HG03159 (cell line): ENCODE measurements at regions not wholly inside any gene's neighbourhood (a gene's known extent, or its start where the extent isn't known, plus 50 kb on each side); places are given as distances from the start of the nearest gene placed in this dataset.

Experiments used
- ATAC-seq: cut with Tn5 transposase; IDR thresholded peaks from one replicate; pipeline ENCODE4 v1.9.1; 2021; ENCODE audit warnings: mild to moderate bottlenecking, moderate library complexity; ENCODE audit not compliant: unreplicated experiment

DNA sequence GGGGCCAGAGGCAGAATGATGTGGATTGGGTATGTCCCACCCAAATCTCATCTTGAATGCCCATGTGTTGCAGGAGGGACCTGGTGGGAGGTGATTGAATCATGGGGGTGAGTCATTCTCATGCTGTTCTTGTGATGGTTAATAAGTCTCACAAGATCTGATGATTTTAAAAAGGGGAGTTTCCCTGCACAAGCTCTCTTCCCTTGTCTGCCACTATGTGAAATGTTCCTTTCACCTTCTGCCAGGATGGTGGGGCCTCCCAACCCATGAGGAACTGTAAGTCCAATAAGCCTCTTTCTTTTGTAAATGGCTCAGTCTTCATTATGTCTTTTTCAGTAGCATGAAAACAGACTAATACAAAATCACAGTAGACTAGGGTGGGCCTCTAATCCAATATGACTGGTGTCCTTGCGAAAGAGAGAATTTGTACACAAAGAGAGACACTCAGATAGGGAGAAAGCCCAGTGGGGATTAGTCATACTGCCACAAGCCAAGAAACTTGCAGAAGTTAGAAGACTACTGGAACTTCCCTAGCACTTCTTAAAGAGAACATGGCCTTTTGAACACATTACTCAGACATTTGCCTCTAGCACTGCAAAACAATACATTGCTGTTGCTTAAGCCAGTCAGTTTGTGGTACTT, 68.4 kb downstream of the ANXA1 start:
- peak; percentile 88 for ATAC-seq

DNA sequence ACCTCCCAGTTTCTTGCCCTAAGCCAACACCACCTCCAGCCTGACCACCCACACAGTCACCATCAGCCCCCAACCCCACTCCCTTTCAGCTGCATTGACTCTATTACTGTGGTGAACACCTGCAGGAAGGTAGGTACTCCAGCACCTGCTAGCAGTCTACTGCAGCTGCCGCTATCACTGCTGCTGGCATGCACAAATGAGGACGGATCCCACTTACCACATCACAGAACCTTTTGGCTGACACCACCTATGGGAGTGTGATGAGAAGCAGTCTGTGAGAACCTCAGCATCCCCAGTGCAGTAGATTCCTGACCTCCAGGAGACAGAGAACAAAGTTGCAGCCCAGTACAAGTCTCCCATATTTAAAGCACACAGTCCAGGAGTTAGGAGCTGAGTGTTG, 71.9 kb downstream of the ANXA1 start:
- ATAC-seq: no peak

DNA sequence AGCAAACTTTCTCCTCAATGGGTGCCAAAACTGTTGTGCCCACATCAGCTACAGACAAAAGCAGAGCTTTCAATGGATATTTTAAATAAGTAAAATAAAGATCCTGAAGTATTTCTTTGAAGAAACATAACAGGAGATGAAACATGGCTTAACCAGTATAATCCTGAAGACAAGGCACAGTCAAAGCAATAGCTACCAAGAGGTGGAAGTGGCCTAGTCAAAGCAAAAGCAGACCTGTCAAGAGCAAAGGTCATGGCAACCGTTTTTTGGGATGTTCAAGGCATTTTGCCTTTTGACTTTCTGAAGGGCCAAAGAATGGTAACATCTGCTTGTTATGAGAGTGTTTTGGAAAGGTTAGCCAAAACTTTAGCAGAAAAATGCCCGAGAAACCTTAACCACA, 77.9 kb downstream of the ANXA1 start:
- ATAC-seq: no peak

DNA sequence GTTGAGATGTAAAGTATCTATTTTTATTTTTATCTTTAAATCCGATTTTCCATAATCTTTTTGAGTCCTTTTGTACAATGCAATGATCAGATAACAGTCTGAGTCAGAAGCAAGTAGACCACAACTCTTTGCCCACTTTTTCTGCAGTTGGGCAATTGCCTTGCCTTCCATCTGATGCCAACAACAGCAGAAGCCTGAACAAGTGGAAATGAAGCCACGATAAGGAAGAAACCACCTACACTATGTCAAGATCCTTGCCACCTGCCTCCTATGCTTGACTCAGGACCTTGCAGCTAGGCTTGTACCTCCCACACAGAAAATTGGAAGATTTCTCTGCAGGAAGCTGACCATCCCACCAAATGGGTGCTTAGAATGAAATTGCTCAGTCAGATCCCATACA, 78.6 kb downstream of the ANXA1 start:
- no peak for ATAC-seq

DNA sequence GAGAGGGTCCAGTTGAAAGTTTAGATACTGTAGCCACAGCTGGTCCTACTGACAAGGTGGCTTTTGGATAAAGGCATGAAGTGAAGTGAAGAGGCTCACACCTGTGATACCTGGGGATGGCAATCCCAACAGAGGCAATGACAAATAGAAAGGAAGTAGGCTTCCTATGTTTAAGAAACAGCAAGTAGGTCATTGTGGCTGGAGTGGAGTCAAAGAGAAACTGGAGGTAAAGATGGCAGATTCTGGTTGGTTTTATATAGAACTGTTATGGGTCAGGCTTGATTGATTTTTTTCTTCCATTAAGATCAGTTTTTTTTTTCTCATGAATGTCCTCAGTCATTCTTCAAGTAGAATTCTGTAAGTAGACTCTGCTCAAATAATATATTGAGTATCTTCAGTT, 79.5 kb downstream of the ANXA1 start:
- ATAC-seq: no peak

DNA sequence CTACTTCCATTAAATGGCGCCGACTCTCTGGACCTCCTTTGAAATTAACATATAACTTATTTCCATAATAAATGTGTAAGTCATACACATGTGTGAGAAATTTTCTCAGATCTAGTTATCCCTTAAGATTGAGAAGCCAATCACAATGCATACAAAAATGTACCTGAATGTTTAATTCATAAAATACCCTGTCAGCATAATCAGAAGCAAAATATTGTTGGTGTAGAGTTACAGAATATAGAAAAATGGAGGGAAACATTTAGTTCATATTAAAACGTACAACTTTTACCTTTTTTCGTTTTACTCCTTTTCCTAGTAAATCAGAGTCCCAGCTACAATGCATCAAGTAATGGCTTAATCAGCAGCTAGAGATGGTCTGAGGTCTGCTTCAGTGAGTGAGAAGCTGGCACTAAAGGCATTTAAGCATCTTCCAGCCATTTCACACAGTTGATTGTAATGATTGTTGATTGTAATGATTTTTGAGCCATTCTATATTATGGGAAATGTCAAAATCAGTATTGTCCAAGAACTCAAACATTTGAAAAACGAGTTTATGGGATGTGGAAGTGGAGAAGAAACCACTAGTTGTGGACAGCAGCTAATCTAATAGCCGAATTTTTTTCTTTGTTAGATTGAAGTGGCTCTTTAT, 81.8 kb downstream of the ANXA1 start:
- ATAC-seq: no peak

DNA sequence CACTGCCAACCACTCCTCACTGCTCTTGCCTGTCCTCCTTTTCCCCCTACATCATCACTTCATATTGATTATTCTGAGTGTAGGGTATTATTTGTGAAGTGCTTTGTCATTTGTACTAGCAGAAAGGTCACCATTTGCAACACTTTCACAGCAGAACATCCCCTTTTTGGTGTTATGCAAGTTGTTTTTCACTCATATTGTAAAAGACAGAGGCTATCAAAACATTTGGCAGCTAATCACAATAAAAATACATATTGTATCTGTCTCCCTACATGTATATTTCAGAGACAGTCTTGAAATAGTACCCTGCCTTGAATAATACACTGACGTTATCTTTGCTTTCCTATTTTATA, 82.3 kb downstream of the ANXA1 start:
- ATAC-seq: no peak

DNA sequence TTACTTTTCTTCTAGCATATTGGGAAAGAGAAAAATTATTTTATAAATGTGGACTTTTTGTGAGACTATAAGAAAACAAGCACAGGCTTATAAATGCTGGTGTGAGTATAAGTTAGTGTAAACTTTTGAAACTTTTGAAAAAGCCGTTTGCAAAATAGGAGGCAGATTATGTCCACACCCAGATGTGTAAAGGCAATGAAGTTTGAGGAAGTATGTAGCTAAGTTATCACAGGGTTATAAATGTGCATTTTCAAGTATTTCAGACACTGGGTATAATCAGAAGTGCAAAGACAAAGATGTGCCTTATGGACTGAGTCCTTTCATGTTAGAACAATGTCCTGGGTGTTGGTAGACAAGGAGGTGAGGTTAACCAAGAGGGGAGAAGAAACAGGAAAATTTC, 85.5 kb downstream of the ANXA1 start:
- ATAC-seq: no peak

DNA sequence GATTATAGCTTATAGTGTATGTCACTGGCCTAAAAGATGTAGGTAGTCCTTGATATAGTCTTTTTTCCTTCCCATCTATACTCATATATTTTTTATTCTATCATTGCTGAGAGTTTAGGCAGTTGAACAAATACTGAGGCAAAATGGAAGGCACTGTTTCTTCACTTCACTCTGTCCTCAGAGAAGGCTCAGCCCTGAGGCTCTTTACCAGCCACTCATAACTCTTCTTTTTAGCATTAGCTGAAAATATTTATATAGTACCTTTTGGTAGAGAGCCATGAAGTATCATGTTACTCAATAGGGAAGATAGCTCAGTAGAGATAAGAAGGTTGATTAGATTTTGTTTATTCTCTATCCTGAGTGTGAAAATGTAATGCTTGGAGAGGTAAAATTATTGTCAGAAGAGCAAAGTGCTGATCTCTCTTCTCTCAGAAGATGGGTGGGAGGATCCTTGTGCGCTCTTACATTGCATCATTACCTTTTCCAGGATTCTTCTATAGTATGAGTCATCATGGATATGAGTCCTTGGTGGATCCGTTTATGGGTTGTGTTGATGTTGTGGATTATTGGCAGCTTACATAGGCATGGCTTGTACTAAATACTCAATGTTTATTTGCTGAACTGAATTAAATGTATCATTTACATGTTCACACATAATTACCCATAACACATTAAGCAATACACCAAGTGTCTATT, 88.1 kb downstream of the ANXA1 start:
- ATAC-seq: no peak

DNA sequence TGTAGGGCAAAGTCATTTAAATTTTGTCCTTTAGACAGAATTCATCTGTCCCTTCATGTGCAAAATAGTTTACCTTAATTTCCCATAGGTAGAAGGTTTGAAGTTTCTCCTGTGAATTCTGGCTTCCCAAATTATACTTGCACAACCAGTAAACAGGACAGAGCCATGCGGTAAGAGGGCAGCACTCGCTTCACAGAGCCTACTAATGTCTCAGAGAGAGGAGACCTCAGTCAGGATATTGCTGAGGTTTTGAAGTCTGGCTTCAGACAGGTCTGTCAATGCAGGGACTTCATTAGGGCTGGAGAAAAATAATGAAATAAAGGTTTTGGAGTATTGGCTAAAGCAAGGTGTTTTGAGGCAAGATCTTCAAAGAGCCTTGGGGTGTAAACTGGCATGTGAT, 91.4 kb downstream of the ANXA1 start:
- ATAC-seq: no peak

DNA sequence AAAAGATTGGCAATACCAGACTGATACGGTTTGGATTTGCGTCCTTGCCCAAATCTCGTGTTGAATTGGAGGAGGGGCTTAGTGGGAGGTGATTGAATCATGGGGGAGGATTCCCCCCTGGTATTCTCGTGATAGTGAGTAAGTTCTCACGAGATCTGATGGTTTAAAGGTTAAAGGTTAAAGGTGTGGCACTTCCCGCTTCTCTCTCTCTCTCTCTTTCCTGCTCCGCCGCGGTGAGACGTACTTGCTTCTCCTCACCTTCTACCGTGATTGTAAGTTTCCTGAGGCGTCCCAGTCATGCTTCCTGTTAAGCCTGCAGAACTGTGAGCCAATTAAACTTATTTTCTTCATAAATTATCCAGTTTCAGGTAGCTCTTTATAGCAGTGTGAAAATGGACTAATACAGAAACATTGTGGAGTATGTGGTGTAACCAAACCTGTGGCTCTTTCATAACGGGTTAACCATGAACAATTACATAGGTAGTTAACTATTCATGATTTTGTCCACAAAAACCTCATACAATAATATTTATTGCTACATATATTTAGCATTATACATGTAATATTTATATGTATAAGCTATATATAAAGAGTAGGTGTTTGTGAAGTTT, 107.5 kb downstream of the ANXA1 start:
- no peak for ATAC-seq

DNA sequence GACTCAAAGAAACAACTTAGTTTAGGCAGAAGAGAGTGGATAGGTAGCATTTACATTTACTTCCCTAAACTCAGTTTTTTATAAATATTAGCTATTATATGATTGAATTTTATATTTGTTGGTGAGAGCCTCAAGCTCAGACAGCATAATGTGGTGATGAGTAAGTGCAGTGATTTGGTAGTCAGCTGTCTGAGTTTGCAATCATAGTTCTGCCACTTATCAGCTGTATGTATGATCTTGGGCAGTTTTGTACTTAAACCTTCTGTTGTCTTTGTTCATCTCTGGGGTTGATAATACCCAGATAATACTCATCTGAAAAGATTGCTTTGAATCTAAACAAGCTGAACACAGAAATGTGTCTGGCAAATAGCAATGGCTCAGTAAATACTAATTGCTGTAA, 108.8 kb downstream of the ANXA1 start:
- no peak for ATAC-seq

DNA sequence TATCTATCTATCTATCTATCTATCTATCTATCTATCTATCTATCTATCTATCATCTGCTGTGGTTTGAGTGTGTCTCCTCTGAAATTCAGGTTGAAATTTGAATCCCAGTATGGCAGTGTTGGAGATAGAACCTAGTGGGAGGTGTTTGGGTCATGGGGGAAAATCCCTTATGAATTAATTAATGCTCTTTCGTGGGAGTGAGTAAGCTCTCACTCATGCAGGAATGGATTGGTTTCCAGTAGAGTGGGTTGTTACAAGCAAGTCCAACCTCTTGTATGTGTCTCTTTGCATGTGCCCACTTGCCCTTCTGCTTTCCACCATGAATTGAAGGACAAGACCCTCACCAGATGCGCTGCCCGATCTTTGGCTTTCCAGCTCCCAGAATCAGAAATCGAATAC, 113.0 kb downstream of the ANXA1 start:
- ATAC-seq: no peak

DNA sequence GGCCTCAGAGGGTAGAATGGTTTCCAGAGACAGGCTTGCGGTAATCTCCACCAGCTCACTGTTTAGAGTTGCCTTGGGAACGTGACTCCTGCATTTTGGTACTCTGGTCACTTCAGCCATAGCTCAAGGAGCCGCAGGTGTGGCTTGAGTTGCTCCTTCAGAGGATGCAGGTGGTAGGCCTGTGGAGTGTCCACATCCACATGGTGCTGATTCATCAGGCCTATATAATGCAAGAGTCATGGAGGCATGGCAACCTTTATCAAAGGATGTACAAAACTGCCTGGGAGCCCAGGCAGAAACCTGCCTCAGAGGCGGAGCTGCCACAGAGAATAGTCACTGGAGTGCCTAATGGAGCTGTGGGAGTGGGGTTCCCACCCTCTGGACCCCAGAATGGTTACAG, 114.2 kb downstream of the ANXA1 start:
- ATAC-seq: no peak

DNA sequence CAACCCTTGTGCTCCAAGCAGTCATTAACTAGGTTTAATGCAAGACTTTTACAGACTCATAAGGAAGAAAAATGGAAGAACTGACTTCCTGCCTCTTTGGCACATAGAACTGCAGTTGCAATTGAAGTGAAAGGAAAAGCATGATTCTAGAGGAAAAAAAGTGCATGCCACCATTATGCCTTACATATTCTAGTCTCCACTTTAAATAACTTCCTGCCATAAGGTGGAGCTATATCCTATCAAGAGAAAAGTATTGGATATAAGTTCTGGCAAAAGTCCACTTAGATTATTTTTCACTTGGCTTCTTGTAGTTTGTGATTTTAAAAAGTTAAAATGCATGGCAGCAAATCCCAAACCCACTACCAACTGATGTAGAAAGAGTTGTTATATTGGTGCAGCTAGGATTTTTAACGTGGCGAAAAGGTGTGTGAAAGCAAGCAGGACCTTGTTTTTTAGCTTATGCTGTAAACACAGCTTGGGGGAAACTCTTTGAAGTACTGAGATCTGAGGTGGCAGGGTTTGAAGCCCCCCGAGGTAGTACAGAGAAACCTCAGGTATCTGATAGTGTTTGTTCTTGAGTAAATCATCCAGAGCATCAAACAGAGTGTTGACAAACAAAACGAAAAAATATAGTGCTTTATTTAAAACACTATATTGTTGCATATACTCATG, 117.9 kb downstream of the ANXA1 start:
- no peak for ATAC-seq

DNA sequence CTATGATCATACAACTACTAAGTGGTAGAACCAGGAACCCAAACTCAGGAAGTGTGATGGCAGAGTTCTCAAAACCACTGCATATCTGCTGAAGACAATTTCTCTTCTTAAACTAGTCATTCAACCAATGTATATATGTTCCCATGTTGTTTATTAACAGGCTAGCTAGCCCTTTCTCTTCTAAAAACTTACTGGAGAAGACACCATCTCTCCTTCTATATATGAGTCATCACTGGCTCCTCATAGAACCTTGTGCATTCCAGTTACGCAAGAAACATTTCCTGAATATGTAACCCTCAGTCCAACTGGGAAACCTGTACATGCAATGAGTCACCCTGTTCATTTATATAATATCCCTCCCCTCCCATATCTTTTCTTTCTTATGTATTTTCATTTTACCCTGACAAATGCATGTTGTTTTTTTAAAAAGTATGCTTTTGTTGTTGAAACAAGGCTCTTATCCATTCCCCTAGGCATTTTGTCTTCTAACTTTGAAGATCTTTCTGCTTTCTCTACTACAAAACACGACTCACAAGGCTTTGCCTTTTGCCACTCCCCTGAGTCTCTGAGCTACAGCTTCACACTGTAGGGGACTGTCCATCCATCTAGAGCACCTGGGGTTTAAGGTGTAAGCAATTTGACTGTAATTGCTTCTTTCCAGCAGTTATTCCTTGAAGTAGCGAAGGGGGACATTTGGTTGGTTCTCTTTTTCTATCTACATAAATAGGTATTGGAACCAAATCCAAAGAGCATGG, 119.5 kb downstream of the ANXA1 start:
- ATAC-seq: peak; percentile 66

DNA sequence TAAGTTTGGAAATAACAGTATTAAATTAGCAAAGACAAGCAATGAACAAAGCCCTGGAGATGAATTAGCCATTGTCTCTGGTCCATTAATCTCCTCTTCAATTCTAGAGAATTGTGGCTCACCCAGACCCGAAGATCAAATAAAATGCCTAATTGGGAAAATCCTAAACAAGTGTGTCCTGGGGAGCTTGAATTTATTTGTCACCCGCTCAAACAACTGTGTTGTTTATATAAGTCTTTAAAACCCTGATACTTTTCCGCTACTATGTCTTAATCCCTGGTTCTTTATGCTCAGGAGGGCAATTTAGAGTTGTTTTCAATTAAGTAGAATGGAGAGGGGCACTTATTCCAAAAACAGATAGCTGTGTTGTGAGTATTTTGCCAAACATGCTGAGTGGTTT, 128.4 kb downstream of the ANXA1 start:
- ATAC-seq: no peak

DNA sequence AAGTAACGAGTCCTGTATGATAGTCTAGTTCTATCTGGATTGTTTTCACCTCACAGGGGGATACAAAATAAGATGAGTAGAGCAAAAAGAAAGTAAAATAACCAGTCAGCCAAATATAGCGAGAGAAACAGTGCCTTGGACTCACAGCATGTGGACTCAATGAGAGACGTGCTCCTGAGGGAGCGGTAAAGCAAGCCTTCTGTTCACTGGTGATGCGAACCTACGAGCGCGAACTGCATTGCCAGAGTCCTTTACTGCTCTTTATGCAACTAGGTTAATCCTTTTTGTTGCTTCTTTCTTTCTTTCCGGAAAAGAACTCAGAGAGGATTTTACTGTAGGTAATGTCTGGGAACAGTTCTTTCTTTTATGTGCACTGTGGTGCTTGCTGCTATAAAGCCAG, 132.7 kb downstream of the ANXA1 start:
- no peak for ATAC-seq

DNA sequence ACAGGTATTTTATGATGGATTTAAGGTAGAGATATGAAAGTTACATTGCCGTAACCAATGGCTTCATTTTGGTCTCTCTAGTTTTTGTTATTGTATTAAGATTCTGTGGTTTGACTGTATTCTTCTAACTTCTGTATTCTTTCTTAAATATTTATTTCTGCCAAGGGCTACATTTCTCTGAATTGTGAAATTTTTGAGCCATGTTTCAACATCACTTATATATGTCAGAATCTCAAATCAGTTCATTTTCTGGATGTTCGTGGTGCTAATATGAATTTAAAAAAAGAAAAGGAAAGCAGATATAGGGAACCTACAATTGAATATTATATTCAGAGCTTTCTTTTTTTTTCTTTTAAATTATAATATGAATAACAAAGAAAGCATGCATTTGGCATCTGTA, 142.7 kb downstream of the ANXA1 start:
- no peak for ATAC-seq

DNA sequence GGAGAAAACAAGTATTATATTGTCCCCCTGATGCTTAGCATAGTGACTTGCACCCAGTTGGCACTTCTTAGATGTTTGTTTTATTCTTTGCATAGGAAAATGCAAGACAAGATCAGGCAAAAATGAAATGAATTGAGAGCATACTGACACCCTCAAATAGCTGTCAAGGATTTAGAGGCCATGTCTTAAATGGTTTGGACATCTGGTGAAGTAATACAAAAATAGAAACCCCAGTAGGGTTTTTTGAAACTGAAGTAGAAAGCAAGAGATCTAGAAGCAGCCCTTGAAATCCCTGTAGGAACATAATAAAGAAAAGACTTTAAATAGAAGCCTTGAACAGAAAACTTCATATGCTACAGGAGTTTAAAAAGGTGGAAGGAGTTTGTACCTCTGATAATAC, 174.3 kb downstream of the ANXA1 start:
- ATAC-seq: no peak

DNA sequence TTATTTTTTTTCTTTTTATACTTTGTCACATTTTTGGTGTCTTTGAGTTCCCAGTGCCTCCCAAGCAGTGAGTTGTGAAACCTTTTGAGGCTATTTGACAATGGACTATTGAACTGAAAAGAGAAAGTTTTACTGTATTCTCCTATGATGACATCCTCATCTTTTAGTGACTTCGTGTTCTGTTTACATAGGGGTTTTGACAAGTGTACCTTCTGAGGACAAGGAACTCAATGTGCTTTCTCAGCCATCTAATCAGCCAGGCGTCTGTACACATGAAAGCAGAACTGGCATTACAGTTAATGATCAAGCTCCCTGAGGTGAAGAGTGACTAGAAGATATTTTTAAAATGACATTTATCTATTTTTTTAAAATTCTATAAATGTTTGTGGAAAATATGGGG, 175.5 kb downstream of the ANXA1 start:
- ATAC-seq: no peak
